HUES64 (cell line): ENCODE measurements at regions not wholly inside any gene's neighbourhood (a gene's known extent, or its start where the extent isn't known, plus 50 kb on each side); places are given as distances from the start of the nearest gene placed in this dataset.
A peak's percentile ranks its signal among the peaks of the same experiment; 100 is the strongest.

Source experiments
- H3K27ac ChIP-seq: 2 replicates; pipeline ENCODE4 v1.7.0; 2013; ENCODE audit warnings: low read depth, low read length, inconsistent platforms
- H3K27me3 ChIP-seq: 2 replicates; pipeline ENCODE4 v1.6.1; 2013; ENCODE audit warnings: mild to moderate bottlenecking, low read length; ENCODE audit not compliant: insufficient read depth
- H3K36me3 ChIP-seq: 2 replicates; pipeline ENCODE4 v1.6.1; 2013; ENCODE audit warnings: mild to moderate bottlenecking, low read length; ENCODE audit not compliant: insufficient read depth
- H3K4me1 ChIP-seq: 2 replicates; pipeline ENCODE4 v1.6.1; 2013; ENCODE audit warnings: mild to moderate bottlenecking, low read length, moderate library complexity; ENCODE audit not compliant: insufficient read depth
- H3K4me3 ChIP-seq: 2 replicates; pipeline ENCODE4 v1.5.1; 2013; ENCODE audit warnings: mild to moderate bottlenecking, low read length, moderate library complexity
- H3K9ac ChIP-seq: 2 replicates; pipeline ENCODE4 v1.6.1; 2013; ENCODE audit warnings: mild to moderate bottlenecking, low read depth, low read length
- H3K9me3 ChIP-seq: 2 replicates; pipeline ENCODE4 v1.6.1; 2013; ENCODE audit warnings: low read depth, low read length; ENCODE audit not compliant: insufficient read depth
- WGBS: fragments of 150-250, 120-280 bp; methylation state at CpG from one replicate; pipeline ENCODE4 v1.1.7; 2013; ENCODE audit warnings: missing lambda C conversion rate; 5-methylcytosine and 5-hydroxymethylcytosine counted together

- H3K4me1 ChIP-seq, result peaks cover 11% of the 10 kb centered on the region
- H3K36me3 ChIP-seq, result no peaks in the 10 kb centered on the region
- H3K4me3 ChIP-seq, result no peak overlapping the region
- no peak overlapping the region for H3K9ac ChIP-seq
- no peak overlapping the region for H3K27ac ChIP-seq
- H3K9me3 ChIP-seq, result peaks cover 4% of the 10 kb centered on the region; the same call in 1 of the 2 replicates
- no peaks in the 10 kb centered on the region for H3K27me3 ChIP-seq
- 98% methylated on average over 6 of the region's 6 CpGs for WGBS
These were observed 164.8 kb downstream of the AASDH start for GRCh38 chr4:56222514-56222913.

- Histone ChIP-seq H3K27me3 (no peaks in the 10 kb centered on the region), H3K9me3 (peaks cover 4% of the 10 kb centered on the region; the same call in 1 of the 2 replicates), H3K27ac (no peak overlapping the region), H3K9ac (no peak overlapping the region), H3K4me1 (peaks cover 10% of the 10 kb centered on the region; the same call in 1 of the 2 replicates), H3K36me3 (no peaks in the 10 kb centered on the region), H3K4me3 (no peak overlapping the region)
- WGBS, result 85% methylated on average over 3 of the region's 3 CpGs
These were observed 167.0 kb downstream of the AASDH start for GRCh38 chr4:56220261-56220660.

GRCh38 chr4:56219447-56219846 lies 167.8 kb downstream of the AASDH start:
- Histone ChIP-seq H3K27ac (no peak overlapping the region), H3K4me1 (peaks cover 10% of the 10 kb centered on the region; the same call in 1 of the 2 replicates)

GRCh38 chr4:56218230-56218895 lies 168.9 kb downstream of the AASDH start:
- peaks cover 10% of the 10 kb centered on the region; the same call in 1 of the 2 replicates for H3K4me1 ChIP-seq
- H3K9me3 ChIP-seq, result peaks cover 4% of the 10 kb centered on the region; the same call in 1 of the 2 replicates
- H3K36me3 ChIP-seq, result no peaks in the 10 kb centered on the region
- H3K9ac ChIP-seq, result no peak overlapping the region
- H3K27me3 ChIP-seq, result no peaks in the 10 kb centered on the region; the same call in 1 of the 2 replicates
- no peak overlapping the region for H3K4me3 ChIP-seq
- no peak overlapping the region for H3K27ac ChIP-seq
- 91% methylated on average over 2 of the region's 2 CpGs for WGBS

More at GRCh38 chr4:56219447-56219846, 167.8 kb downstream of the AASDH start:
- Histone ChIP-seq H3K9me3 (peaks cover 4% of the 10 kb centered on the region; the same call in 1 of the 2 replicates), H3K9ac (no peak overlapping the region), H3K36me3 (no peaks in the 10 kb centered on the region), H3K4me3 (no peak overlapping the region), H3K27me3 (no peaks in the 10 kb centered on the region)
- WGBS, result 99% methylated on average over 3 of the region's 3 CpGs

- peaks cover 7% of the 10 kb centered on the region for H3K27me3 ChIP-seq
- 53% methylated on average over 3 of the region's 3 CpGs for WGBS
- no peaks in the 10 kb centered on the region for H3K36me3 ChIP-seq
- peaks cover 7% of the 10 kb centered on the region; the same call in 1 of the 2 replicates for H3K9me3 ChIP-seq
- H3K27ac ChIP-seq, result peak overlapping the region; percentile 40; the same call in 1 of the 2 replicates
- H3K9ac ChIP-seq, result no peak overlapping the region
- H3K4me1 ChIP-seq, result peaks cover 10% of the 10 kb centered on the region; the same call in 1 of the 2 replicates
- no peak overlapping the region for H3K4me3 ChIP-seq
These were observed 169.9 kb downstream of the AASDH start for GRCh38 chr4:56217343-56217890.

GRCh38 chr4:56215901-56216300 lies 171.4 kb downstream of the AASDH start:
- Histone ChIP-seq H3K4me3 (no peak overlapping the region), H3K9me3 (peaks cover 22% of the 10 kb centered on the region), H3K9ac (no peak overlapping the region), H3K4me1 (peaks cover 10% of the 10 kb centered on the region; the same call in 1 of the 2 replicates), H3K27me3 (peaks cover 22% of the 10 kb centered on the region), H3K27ac (peak overlapping the region; percentile 45; the same call in 1 of the 2 replicates), H3K36me3 (peaks cover 9% of the 10 kb centered on the region; the same call in 1 of the 2 replicates)
- WGBS, result 67% methylated on average over 3 of the region's 3 CpGs

GRCh38 chr4:56215141-56215783 lies 172.0 kb downstream of the AASDH start:
- Histone ChIP-seq H3K4me1 (peaks cover 12% of the 10 kb centered on the region; the same call in 1 of the 2 replicates), H3K27ac (peak overlapping the region; percentile 45; the same call in 1 of the 2 replicates), H3K36me3 (peaks cover 9% of the 10 kb centered on the region; the same call in 1 of the 2 replicates), H3K9me3 (peaks cover 23% of the 10 kb centered on the region), H3K4me3 (no peak overlapping the region), H3K27me3 (peaks cover 25% of the 10 kb centered on the region), H3K9ac (no peak overlapping the region)
- 93% methylated on average over 4 of the region's 4 CpGs for WGBS

DNA sequence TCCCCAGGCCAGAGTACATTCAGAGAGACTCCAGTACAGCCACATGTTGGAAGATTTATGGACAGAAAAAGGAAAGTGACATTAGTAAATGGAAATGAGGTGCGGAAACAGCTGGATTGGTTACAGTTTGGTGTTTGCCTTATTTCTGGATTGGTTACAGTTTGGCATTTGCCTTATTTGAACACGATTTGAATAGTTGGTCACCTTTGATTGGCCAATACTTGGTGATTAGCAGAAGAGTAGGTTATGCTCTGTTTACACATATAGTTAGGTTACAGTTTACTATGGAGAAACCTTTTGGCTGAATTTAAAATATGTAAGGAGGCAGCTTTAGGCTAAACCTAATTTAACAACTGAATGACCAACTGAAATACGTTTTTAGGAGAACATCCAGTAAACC lies 173.7 kb downstream of the AASDH start:
- no peak overlapping the region for H3K9ac ChIP-seq
- peaks cover 9% of the 10 kb centered on the region; the same call in 1 of the 2 replicates for H3K36me3 ChIP-seq
- no peak overlapping the region for H3K27ac ChIP-seq
- peaks cover 14% of the 10 kb centered on the region; the same call in 1 of the 2 replicates for H3K4me1 ChIP-seq
- H3K9me3 ChIP-seq, result peaks cover 23% of the 10 kb centered on the region
- 94% methylated on average over 3 of the region's 3 CpGs for WGBS
- H3K27me3 ChIP-seq, result peaks cover 42% of the 10 kb centered on the region
- no peak overlapping the region for H3K4me3 ChIP-seq

DNA sequence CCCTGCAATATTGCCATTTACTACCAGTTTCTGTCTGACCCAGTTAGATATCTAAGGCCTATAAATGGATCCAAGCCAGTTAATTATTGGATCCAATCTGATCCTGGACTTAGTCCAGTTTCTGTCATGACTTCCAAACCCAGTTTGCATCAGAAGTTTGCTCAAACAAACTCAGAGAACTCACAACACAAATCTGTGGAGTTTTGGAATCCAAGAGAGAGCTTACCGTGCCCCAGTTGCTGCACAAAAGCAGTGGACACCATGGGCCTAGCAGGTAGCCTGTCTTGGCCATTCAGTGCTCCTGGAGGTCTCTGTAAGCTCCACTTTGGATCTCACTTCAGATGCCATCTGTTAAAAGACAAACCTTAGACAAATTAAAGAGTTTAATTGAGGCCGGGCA lies 174.5 kb downstream of the AASDH start:
- Histone ChIP-seq H3K9ac (no peak overlapping the region), H3K4me1 (peaks cover 14% of the 10 kb centered on the region; the same call in 1 of the 2 replicates), H3K27ac (no peak overlapping the region), H3K9me3 (peaks cover 20% of the 10 kb centered on the region), H3K36me3 (peaks cover 9% of the 10 kb centered on the region; the same call in 1 of the 2 replicates), H3K4me3 (no peak overlapping the region), H3K27me3 (peaks cover 50% of the 10 kb centered on the region)
- WGBS, result 98% methylated on average over 2 of the region's 2 CpGs

DNA sequence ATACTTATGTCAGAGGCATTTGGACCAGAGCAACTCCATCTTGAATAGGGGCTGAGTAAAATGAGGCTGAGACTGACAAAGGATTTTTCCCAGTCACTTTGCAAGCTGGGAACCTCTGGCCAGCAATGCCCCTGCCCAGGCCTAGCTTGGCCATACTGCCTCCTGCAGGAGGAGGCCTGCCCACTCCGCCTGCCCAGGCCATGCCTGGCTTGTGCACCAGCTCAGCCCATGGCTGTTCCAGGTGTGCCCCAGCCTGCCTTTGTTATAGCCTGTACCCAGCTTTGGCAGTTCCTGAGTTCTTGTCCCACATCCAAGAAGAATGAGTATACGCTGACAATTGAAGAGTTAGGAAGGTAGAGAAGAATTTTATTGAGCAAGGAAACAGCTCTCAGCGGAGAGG lies 176.1 kb downstream of the AASDH start:
- no peak overlapping the region for H3K27ac ChIP-seq
- H3K4me3 ChIP-seq, result no peak overlapping the region
- H3K27me3 ChIP-seq, result peaks cover 63% of the 10 kb centered on the region
- H3K9me3 ChIP-seq, result peaks cover 18% of the 10 kb centered on the region
- 88% methylated on average over 3 of the region's 3 CpGs for WGBS
- H3K9ac ChIP-seq, result no peak overlapping the region
- H3K36me3 ChIP-seq, result peaks cover 9% of the 10 kb centered on the region; the same call in 1 of the 2 replicates
- H3K4me1 ChIP-seq, result peaks cover 13% of the 10 kb centered on the region; the same call in 1 of the 2 replicates

GRCh38 chr4:56210397-56210796 lies 176.9 kb downstream of the AASDH start:
- WGBS, result 10% methylated on average over 1 of the region's 1 CpG
- Histone ChIP-seq H3K4me1 (peaks cover 6% of the 10 kb centered on the region; the same call in 1 of the 2 replicates), H3K9ac (no peak overlapping the region), H3K27ac (no peak overlapping the region), H3K4me3 (no peak overlapping the region), H3K27me3 (peaks cover 64% of the 10 kb centered on the region), H3K9me3 (peaks cover 18% of the 10 kb centered on the region), H3K36me3 (peaks cover 9% of the 10 kb centered on the region; the same call in 1 of the 2 replicates)
